HG02870 (cell line): ENCODE measurements at regions not wholly inside any gene's neighbourhood (a gene's known extent, or its start where the extent isn't known, plus 50 kb on each side); places are given as distances from the start of the nearest gene placed in this dataset.
"Not testable (repeated sequence)": the region's sequence is repeated elsewhere in the genome, so short reads cannot be mapped to it uniquely, and the experiment has no call there.

Experiments
- ATAC-seq: cut with Tn5 transposase; IDR thresholded peaks from one replicate; pipeline ENCODE4 v1.9.1; 2021; ENCODE audit warnings: mild to moderate bottlenecking, moderate library complexity; ENCODE audit not compliant: unreplicated experiment

DNA sequence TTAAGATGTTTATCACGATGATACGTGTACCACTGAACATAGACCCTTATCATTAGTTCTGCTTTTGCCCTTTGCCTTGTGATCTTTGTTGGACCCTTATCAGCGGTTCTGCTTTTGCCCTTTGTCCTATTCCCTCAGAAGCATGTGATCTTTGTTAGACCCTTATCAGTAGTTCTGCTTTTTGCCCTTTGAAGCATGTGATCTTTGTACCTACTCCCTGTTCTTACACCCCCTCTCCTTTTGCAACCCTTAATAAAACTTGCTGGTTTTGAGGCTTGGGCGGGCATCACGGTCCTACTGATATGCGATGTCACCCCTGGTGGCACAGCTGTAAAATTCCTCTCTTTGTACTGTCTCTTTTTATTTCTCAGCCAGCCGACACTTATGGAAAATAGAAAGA, 117.0 kb downstream of the SDHAF3 start:
- ATAC-seq: not testable (repeated sequence)

DNA sequence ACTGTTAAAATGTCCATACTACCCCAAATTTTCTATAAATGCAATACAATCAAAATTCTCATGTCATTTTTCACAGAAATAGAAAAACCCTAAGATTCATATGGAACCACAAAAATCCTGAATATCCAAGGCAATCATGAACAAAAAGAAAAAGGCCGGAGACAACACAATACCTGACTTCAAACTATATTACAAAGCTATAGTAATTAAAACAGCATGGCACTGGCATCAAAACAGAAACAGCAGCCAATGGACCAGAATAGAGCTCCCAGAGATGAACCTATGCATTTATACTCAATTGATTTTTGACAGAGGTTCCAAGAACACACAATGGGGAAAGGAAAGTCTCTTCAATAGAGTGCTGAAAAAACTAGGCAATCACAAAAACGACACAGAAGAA, 128.8 kb downstream of the SDHAF3 start:
- ATAC-seq: no peak

DNA sequence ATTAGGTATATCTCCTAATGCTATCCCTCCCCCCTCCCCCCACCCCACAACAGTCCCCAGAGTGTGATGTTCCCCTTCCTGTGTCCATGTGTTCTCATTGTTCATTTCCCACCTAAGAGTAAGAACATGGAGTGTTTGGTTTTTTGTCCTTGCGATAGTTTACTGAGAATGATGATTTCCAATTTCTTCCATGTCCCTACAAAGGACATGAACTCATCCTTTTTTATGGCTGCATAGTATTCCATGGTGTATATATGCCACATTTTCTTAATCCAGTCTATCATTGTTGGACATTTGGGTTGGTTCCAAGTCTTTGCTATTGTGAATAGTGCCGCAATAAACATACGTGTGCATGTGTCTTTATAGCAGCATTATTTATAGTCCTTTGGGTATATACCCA, 140.7 kb downstream of the SDHAF3 start:
- not testable (repeated sequence) for ATAC-seq

DNA sequence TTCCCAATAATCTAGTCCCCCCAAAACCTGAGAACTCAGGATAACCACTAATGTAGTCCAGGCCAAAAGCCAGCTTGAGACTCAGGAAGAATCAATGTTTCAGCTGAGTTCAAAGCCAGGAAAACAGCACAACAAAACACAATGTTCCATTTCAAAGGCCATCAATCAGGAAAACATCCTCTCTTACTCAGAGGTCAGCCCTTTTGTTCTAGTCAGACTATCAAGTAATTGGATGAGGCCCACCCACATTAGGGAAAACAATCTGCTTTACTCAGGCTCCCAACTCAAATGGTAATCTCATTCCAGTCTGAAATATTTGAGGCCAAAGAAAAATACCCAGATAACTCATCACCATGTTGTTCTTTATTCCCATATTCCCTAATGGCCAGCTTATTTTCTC, 152.2 kb downstream of the SDHAF3 start:
- no peak for ATAC-seq

DNA sequence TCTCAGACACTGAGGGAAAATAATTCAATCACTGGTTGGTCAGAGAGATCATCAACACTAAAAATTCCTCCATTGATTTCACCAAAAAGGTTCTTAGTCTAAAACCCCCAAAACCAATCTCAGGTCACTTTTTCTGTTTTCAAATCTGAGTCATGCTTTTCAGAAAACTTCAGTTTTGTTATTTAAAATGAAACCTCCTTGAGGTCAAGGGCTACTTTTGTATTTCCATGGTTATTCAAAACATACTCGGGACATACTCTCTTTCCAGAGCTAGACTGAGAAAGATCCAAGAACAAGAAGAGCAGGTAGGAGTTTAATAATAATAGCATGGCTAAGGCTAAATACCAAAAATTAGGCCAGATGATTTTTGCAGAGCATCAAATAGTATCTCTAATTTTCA, 152.8 kb downstream of the SDHAF3 start:
- ATAC-seq: no peak

DNA sequence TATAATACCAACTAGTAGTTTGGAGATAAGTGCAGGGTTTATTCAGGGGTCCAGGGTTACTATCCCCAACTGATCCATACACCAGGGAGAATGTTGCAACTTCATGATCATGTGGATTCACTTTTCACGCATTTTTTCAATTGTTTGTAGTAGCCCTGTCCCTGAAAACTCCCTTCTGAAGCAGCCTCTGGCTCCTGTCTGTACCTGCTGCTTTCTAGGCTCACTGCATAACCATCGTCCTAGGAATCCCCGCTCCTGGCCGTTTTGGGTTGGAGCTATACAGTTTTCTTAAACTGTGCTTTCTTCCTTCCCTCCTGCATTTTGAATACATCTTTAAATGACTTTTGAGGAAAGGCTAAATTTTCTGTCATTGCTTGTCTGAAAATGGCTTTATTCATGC, 154.1 kb downstream of the SDHAF3 start:
- no peak for ATAC-seq

DNA sequence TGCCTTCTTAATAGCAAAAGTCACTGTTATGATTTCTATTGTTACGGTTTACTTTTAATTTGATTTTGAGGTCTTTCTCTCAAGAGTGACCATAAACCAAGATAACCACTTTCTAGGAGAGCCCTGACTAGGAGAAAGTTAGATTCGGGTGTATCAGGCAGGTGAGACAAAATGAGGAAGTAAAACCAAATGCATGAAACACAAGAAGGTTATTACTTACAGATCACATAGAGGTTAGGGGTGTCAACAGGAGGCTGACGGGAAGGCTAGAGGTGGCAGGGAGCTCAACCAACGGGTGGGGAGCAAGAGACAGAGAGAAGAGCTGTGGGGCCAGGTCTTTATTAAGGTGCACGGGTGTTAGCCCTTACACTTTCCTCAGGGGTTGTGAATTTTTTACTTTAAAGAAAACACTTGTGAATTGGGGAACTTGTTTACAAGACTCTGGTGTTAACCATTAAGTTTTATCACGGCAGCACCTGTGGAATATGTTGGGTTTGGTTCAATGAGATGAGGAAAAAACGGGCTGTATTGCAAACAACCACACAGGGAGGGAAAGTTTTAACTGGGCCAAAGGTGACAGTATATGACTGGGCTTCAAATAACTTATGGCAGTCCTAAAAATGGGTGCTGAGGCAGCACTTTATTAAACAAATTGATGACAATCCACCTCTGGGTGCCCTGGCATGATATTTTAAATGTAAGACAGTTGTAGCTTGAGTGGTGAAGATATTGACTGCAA, 154.9 kb downstream of the SDHAF3 start:
- peak; percentile 96 for ATAC-seq

DNA sequence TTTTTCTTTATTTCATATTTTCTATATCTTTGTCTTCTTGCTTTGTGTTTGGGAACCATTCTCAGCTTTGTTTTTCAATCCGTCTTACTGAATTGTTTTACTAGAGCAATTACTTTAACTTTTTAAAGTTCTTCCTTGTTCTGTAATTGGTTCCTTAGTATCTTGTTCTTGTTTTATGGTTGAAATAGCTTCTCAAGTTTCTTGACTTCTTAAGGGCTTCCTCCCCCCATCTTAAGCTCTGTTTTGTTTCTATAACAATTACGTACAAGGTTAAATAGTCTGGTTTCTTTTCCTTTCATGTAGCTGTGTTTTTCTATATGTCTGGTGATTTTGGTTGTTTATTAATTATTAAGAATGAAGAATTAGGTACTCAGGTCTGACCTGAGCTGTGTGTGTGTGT, 158.0 kb downstream of the SDHAF3 start:
- no peak for ATAC-seq

DNA sequence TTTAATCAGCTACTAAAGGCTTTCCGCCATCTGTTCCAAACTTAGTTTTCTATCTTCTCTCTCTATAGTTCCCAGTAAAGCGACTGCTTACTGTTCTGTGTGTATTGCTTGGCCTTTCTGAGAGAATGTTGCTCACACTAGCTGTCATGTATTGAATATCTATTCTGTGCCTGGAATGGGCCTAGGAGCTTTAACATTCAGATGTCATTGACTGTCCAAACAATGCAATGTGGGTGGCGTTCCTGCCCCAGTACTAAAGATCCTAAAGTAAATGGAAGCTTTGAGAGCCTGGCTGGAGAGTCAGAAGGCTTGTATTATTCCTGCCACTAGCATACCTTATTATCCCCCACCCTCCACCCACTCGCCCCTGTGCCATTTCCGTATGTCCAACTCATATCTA, 163.5 kb downstream of the SDHAF3 start:
- ATAC-seq: no peak

DNA sequence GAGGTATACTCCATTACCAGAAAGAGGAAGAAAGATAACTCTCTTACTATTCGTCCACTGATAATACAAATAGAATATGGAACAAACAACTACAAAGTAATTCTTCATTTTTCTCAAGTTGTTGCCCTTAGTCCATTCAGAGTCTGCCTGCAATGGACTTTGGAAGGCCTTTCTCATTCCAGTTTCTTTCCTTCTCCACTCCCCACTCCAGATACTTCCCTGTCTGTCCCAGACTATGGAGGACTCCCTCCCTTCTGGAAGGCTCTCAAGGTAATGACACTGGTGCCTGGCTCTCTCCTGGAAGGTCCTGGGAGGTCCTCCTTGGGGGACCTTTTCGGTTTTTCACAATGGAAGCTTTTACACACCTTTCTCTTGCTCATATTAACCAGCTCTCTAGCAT, 167.8 kb downstream of the SDHAF3 start:
- no peak for ATAC-seq

DNA sequence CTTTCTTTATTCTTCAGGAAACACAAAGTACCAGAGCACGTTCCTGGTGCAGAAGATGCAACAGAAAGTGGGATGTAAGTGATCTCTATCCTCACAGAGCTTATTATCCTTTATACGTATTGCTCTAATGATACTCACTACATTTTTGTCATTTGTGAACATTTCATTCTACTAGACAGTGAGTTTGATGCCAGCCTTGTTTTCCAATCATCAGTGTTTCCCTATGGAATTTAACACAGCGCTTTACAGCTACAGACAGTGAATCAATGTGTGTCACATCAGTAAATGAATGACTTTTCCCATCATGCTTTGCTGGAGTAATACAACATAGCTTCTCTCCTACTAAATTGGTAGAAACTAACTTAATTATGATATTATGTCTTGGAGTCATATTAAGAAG, 175.5 kb downstream of the SDHAF3 start:
- ATAC-seq: no peak

DNA sequence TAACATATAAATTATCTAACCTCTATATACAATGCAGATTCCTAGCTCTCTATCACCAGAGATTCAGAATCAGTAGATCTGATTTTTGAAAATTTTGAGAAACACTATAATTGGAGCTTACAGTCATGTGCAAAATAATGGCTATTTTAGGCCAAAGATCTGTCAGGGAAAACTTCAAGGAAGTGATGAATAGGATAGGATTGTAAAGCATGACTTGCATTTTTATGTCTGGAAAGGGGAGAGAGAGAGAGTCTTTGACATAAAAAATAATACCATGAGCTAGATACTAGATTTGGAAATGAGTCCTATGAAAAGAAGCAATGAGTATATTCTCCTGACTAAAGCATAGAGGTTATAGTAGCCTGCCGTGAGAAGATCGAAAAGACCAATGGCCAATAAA, 181.1 kb downstream of the SDHAF3 start:
- no peak for ATAC-seq

DNA sequence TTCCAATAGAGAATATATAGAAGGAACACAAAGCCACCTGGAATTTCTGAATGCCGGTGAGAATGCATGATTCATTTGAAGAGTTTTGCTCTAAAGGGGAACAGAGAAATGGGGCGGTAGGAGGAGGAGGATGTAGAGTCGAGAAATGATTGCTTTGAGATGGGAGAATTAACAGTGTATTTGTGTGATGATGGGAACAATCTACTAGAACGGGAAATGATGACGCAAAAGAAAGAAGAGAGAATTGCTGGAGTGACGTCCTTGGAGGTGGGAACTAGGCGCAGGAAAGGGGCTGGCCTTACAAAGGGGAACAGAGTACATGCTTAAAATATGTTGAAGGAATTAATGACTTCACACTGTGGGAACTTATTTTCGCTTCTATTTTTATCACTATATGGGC, 188.1 kb downstream of the SDHAF3 start:
- ATAC-seq: no peak

DNA sequence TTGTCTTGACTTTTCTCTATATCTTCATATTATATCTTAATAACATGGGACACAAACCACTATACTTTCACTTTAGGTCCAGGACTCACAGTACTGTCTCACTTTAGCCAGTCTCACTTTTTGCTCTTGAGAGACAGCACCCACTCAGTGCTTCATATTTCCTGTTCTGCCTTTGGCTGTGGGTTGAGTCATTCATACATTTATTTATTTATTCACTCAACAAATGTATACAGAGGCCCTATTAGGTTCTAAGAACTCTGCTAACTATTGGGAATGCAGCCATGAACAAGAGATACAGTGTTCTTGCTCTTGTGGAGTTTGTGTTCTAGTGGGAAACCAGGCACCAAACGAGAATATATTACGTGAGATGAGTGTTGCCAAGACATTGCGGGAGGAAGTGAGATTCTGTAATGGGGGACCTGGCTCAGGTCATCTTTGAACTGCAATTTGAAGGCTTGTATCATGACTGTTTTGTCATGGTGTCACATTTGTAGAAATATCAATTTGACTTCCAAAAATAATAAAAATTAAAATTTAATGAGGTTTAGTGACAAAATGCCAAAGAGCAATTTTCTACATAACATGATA, 190.1 kb downstream of the SDHAF3 start:
- ATAC-seq: no peak

DNA sequence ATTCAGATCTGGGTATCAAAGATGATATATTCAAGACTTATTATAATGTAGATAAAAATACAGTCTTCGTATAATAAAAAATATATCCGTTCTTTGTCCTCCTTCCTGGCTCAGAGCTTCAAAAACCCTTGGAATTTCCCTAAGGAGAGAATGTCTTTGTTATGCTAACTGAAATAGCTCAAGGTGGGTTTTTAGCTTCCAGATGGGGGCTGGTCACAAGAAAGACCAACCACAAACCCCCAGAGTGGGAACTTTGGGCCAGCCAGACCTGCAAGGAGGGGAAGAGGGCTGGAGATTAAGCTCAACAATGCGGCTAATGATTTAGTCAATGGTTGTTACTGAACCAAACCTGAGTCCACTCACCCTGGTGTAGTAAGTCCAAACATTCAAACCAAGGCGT, 196.4 kb downstream of the SDHAF3 start:
- ATAC-seq: no peak

DNA sequence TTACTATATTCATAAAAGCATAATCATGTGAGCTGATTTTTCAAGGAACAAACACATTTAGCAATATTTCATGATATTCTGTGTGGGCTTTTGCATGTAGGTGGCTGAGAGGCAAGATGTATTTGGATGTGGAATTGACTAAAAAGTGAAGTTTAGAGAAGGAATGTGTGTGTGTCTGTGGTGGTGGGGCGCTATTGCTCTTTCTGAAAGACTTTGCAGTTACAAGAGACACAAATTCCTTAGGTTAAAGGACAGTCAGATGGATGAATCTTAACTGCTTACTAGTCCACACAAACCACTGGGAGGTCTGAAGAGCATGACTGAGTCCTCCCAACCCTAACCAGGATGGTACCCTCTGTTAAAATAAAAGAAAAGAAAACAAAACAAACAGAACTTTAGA, 200.1 kb downstream of the SDHAF3 start:
- no peak for ATAC-seq

DNA sequence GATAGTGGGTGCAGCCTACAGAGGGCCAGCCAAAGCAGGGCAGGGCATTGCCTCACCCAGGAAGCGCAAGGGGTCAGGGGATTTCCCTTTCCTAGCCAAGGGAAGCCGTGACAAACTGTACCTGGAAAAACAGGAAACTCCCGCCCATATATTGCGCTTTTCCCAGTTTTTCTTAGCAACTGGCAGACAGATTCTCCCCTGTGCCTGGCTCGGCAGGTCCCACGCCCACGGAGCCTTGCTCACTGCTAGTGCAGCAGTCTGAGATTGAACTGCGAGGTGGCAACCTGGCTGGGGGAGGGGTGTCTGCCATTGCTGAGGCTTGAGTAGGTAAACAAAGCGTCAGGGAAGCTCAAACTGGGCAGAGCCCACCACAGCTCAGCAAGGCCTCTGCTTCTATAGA, 212.4 kb downstream of the SDHAF3 start:
- not testable (repeated sequence) for ATAC-seq

DNA sequence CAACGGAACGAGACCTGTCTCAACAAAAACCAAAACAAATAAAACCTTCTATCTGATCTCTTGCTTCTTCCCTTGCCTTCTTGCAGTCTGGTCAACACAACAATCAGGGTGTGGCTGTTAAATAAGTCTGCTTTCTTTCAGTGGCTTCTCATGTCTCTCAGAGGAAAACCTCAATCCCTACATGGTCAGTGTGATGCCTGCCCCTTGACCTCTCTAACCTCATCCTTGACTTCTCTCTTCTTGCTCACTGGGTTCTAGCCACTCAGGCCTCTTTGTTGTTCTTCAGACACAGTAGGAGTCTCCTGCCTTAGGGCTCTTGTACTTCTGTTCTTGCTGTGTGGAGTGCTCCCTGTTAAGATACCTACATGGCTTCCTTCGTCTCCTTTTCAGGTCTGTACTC, 220.4 kb downstream of the SDHAF3 start:
- no peak for ATAC-seq

DNA sequence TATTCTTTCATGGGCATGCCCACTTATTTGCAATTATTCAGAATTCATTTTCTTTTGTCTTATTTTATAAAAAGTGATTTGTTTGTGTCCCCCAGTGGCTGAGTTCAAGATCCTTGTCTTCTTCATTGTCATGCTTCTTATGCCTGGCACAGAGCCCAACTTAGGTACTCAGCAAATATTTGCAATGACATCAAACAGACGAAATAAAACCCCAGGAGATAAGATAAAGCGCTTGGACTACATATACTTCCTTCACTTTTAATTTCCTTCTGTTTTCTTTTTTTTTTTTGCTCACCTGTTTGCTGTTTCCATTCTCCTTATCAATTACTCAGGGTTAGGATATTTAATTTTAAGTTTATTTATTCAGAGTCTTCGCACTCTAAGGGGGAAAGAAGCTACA, 225.0 kb downstream of the SDHAF3 start:
- no peak for ATAC-seq

DNA sequence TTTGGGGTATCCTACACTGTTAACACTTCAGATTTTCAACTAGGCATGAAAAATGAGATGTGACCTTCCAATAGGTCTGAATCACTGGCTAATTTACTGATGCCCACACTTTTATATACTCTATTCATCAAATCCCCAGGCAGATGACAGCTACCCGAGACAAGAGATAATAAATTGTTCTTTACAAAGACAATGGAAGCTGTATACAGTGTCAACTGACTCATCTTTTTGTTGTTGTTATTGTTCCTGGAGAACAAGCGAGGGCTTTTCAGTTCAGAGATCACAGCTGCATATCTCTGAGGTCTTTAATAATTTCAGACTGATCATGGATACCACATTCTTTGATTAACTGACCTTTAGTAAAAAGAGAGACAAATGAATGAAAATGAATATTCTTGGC, 228.9 kb downstream of the SDHAF3 start:
- no peak for ATAC-seq

DNA sequence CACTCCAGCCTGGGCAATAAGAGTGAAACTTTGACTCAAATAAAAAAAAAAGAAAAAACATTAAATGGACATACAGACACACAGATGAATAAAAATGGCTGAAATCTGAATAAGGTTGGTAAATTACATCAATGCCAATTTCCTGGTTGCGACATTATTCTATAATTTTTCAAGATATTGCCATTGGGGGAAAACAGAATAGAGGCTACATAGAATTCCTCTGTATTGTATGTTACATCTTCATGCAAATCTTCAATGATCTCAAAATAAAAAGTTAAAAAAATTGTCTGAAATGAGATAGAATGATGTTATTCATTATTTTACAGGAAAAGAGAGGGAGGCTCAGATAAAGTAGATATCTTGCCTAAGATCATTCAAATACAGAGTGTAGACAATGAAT, 234.0 kb downstream of the SDHAF3 start:
- ATAC-seq: no peak

DNA sequence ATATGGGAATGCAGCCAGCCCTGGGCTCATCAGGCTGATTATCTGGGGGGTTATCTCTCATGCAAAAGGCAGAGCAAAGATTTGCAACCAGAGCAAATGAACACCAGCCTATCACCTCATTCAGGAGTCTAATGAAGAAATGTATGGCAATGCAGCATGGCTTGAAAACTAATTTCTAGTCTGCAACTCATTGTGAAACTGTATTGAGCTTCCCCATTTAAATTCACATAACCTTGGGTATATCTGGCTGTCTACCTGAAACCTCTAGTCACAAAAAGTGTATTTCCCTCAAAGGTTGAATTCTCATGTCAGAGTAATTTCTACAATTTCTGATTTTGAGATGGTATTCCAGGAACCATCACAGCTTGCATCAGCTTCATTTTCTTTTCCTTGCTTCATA, 240.0 kb downstream of the SDHAF3 start:
- peak; percentile 67 for ATAC-seq

DNA sequence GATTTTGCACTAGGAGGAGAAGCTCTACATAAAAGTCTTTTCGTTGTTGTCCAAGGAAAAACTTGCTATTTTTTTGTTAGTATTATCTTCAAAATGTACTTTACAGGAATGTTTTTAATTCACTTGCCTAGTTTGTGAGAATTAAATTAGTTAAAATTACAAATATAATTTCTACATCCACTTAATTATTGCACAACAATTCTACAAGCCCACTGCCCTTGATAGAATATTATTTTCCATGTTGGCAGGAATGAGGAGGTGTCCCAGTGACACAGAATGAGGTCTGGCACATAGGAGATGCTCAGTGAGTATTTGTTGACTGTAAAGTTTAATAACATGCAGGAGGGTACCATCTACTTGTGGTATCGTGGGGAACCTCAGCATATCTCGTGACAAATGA, 255.4 kb downstream of the SDHAF3 start:
- ATAC-seq: no peak
